H1 (cell line): ENCODE measurements at regions not wholly inside any gene's neighbourhood (a gene's known extent, or its start where the extent isn't known, plus 50 kb on each side); places are given as distances from the start of the nearest gene placed in this dataset.

Source experiments
- EZH2 ChIP-seq: fragments of 200-600 bp; sonication (generic); IDR thresholded peaks from 2 replicates; pipeline ENCODE4 v1.7.1; 2012; ENCODE audit warnings: low read depth, mild to moderate bottlenecking, moderate library complexity, low read length, inconsistent platforms; ENCODE audit not compliant: severe bottlenecking
- POLR2A ChIP-seq, 2 experiments: IDR thresholded peaks; 1 replicate in 1 of 2; 2 replicates in 1 of 2; pipeline ENCODE4 v1.6.1; 2011; ENCODE audit warnings: low read depth in 2 of 2, low read length in 2 of 2, mild to moderate bottlenecking in 2 of 2; ENCODE audit errors: control extremely low read depth in 1 of 2

DNA sequence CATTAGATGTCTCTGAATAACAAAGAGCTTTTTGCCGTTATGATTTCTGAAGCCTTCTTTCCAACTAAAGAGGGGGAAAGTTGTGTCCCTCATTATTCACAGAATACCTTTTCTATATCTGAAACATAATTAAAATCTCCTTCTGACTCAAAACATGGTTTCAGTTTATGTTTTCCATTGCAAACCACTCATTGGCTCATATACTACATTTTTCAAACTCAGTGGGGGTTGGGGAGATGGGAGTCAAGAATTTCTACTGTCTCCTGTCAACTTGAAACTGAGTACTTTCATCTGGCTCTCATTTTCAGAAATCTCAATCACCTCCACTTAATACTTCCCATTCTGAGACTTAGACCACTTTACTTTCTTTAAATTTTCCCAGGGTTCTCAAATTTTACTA lies 1839.5 kb upstream of the PCDH10 start:
- TF ChIP-seq EZH2 (no peak), POLR2A (IDR thresholded peaks at IDR 0.05; ENCODE audit: control extremely low read depth in 1 of 2, low read depth in 2 of 2, low read length in 2 of 2) (no peak)
